Neural cell (in vitro differentiated cells): ENCODE measurements at regions not wholly inside any gene's neighbourhood (a gene's known extent, or its start where the extent isn't known, plus 50 kb on each side); places are given as distances from the start of the nearest gene placed in this dataset.

ENCODE experiments used
- H2AFZ ChIP-seq: fragments of 200-600, 300-800 bp; sonication (generic), shearing (Covaris generic); 2 replicates; pipeline ENCODE4 v1.6.0; 2014; ENCODE audit warnings: low read depth, mild to moderate bottlenecking, antibody characterized with exemption, low read length, moderate library complexity
- H3F3A ChIP-seq: fragments of 200-600 bp; shearing (Covaris generic); 2 replicates; pipeline ENCODE4 v1.6.1; 2016; ENCODE audit warnings: mild to moderate bottlenecking, moderate library complexity, mixed read lengths, antibody characterized with exemption, low read length; ENCODE audit not compliant: insufficient read depth, poor library complexity, severe bottlenecking
- H3K27ac ChIP-seq: fragments of 200-600, 300-800 bp; sonication (generic), shearing (Covaris generic); 2 replicates; pipeline ENCODE4 v1.5.1; 2014; ENCODE audit warnings: mild to moderate bottlenecking, low read length, moderate library complexity
- H3K27me3 ChIP-seq: fragments of 300-800, 200-600 bp; sonication (generic), shearing (Covaris generic); 2 replicates; pipeline ENCODE4 v1.6.0; 2014; ENCODE audit warnings: mild to moderate bottlenecking, low read depth, low read length, moderate library complexity; ENCODE audit not compliant: insufficient read depth
- H3K36me3 ChIP-seq: fragments of 300-800, 200-600 bp; sonication (generic), shearing (Covaris generic); 2 replicates; pipeline ENCODE4 v1.5.1; 2014; ENCODE audit warnings: mild to moderate bottlenecking, antibody characterized with exemption, low read length, moderate library complexity; ENCODE audit not compliant: insufficient read depth
- H3K4me2 ChIP-seq: fragments of 300-800, 200-600 bp; sonication (generic), shearing (Covaris generic); 2 replicates; pipeline ENCODE4 v1.6.0; 2014; ENCODE audit warnings: mild to moderate bottlenecking, low read length
- H3K4me3 ChIP-seq: fragments of 300-800, 200-600 bp; sonication (generic), shearing (Covaris generic); 2 replicates; pipeline ENCODE4 v1.5.1; 2014; ENCODE audit warnings: mild to moderate bottlenecking, low read length, moderate library complexity
- H3K79me2 ChIP-seq: fragments of 200-600 bp; shearing (Covaris generic); replicated peaks from 2 replicates; pipeline ENCODE4 v1.6.0; 2014; ENCODE audit warnings: mild to moderate bottlenecking, low read length, moderate library complexity; ENCODE audit not compliant: insufficient read depth
- H3K9ac ChIP-seq: fragments of 300-800, 200-600 bp; sonication (generic), shearing (Covaris generic); 2 replicates; pipeline ENCODE4 v1.6.1; 2016; ENCODE audit warnings: mild to moderate bottlenecking, low read length, mixed read lengths
- H3K9me2 ChIP-seq: fragments of 200-600 bp; shearing (Covaris generic); 2 replicates; pipeline ENCODE4 v1.6.1; 2016; ENCODE audit warnings: mild to moderate bottlenecking, low read length, mixed read lengths; ENCODE audit not compliant: insufficient read depth
- H3K9me3 ChIP-seq: fragments of 200-600, 300-800 bp; sonication (generic), shearing (Covaris generic); 2 replicates; pipeline ENCODE4 v1.6.1; 2016; ENCODE audit warnings: mild to moderate bottlenecking, mixed run types, low read length, moderate library complexity, mixed read lengths
- H4K20me1 ChIP-seq: fragments of 200-600 bp; shearing (Covaris generic); 2 replicates; pipeline ENCODE4 v1.6.1; 2016; ENCODE audit warnings: mild to moderate bottlenecking, mixed run types; ENCODE audit not compliant: insufficient read depth
- CTCF ChIP-seq: fragments of 450-650 bp; IDR thresholded peaks from 2 replicates; pipeline ENCODE4 v1.5.1; 2014; ENCODE audit warnings: antibody characterized with exemption, mild to moderate bottlenecking, moderate library complexity; ENCODE audit not compliant: poor library complexity, severe bottlenecking
- EP300 ChIP-seq: fragments of 450-650 bp; conservative IDR thresholded peaks from 2 replicates; pipeline ENCODE4 v1.6.1; 2014; ENCODE audit warnings: antibody characterized with exemption, mild to moderate bottlenecking, moderate library complexity; ENCODE audit not compliant: poor library complexity, severe bottlenecking
- EZH2 ChIP-seq: fragments of 200-600, 300-800 bp; shearing (Covaris generic), sonication (generic); IDR thresholded peaks from 2 replicates; pipeline ENCODE4 v1.6.1; 2014; ENCODE audit warnings: antibody characterized with exemption, low read length, borderline replicate concordance, mild to moderate bottlenecking; ENCODE audit not compliant: insufficient read depth, poor library complexity, severe bottlenecking
- MXI1 ChIP-seq: fragments of 450-650 bp; conservative IDR thresholded peaks from 2 replicates; pipeline ENCODE4 v1.6.1; 2014; ENCODE audit warnings: antibody characterized with exemption, mild to moderate bottlenecking; ENCODE audit not compliant: poor library complexity, severe bottlenecking
- POLR2AphosphoS5 ChIP-seq: IDR thresholded peaks from 2 replicates; pipeline ENCODE4 v1.6.1; 2012
- RAD21 ChIP-seq: fragments of 450-650 bp; conservative IDR thresholded peaks from 2 replicates; pipeline ENCODE4 v1.6.1; 2014; ENCODE audit warnings: antibody characterized with exemption, mild to moderate bottlenecking, moderate library complexity
- REST ChIP-seq: IDR thresholded peaks from 2 replicates; pipeline ENCODE4 v1.6.1; 2012; ENCODE audit warnings: borderline replicate concordance
- SMC3 ChIP-seq: fragments of 450-650 bp; conservative IDR thresholded peaks from 2 replicates; pipeline ENCODE4 v1.6.1; 2014; ENCODE audit warnings: antibody characterized with exemption, mild to moderate bottlenecking, moderate library complexity; ENCODE audit not compliant: poor library complexity
- TAF1 ChIP-seq: IDR thresholded peaks from 2 replicates; pipeline ENCODE4 v1.6.1; 2012; ENCODE audit warnings: low read depth

- H2AFZ ChIP-seq = no peak overlapping the region
- H3K27me3 ChIP-seq = no peaks in the 10 kb centered on the region
- no peaks in the 10 kb centered on the region for H4K20me1 ChIP-seq
- H3F3A ChIP-seq = no peaks in the 10 kb centered on the region
- no peaks in the 10 kb centered on the region for H3K9me3 ChIP-seq
- no peak for TF ChIP-seq MXI1
- TF ChIP-seq EZH2 = no peak
- TF ChIP-seq CTCF = no peak
- no peak for TF ChIP-seq POLR2AphosphoS5
- TF ChIP-seq TAF1 = no peak
- TF ChIP-seq REST = no peak
- no peak for TF ChIP-seq SMC3
- TF ChIP-seq RAD21 = no peak
- no peaks in the 10 kb centered on the region for H3K79me2 ChIP-seq
- H3K4me3 ChIP-seq = no peak overlapping the region
- H3K27ac ChIP-seq = no peak overlapping the region
- no peaks in the 10 kb centered on the region for H3K9me2 ChIP-seq
- H3K36me3 ChIP-seq = no peaks in the 10 kb centered on the region
- no peak overlapping the region for H3K9ac ChIP-seq
- H3K4me2 ChIP-seq = no peak overlapping the region
These were observed 907.8 kb downstream of the GATA3 start for GRCh38 chr10:8962249-8962648.

GRCh38 chr10:8967061-8967460 is 912.6 kb downstream of the GATA3 start:
- Histone ChIP-seq H3K9ac (no peak overlapping the region), H3K27ac (no peak overlapping the region), H3K9me3 (no peaks in the 10 kb centered on the region), H3K4me3 (no peak overlapping the region), H4K20me1 (no peaks in the 10 kb centered on the region), H3K79me2 (no peaks in the 10 kb centered on the region), H3K4me2 (no peak overlapping the region), H3K36me3 (no peaks in the 10 kb centered on the region), H3F3A (no peaks in the 10 kb centered on the region), H3K9me2 (no peaks in the 10 kb centered on the region), H3K27me3 (no peaks in the 10 kb centered on the region), H2AFZ (no peak overlapping the region)
- no peak for TF ChIP-seq EP300
- TF ChIP-seq EZH2 = no peak
- TF ChIP-seq SMC3 = no peak
- no peak for TF ChIP-seq TAF1
- no peak for TF ChIP-seq CTCF
- no peak for TF ChIP-seq MXI1
- TF ChIP-seq RAD21 = no peak
- no peak for TF ChIP-seq POLR2AphosphoS5
- TF ChIP-seq REST = no peak
